T47D (cell line): ENCODE measurements at regions not wholly inside any gene's neighbourhood (a gene's known extent, or its start where the extent isn't known, plus 50 kb on each side); places are given as distances from the start of the nearest gene placed in this dataset.

Experiments used
- DNase-seq, 2 experiments: peaks; one replicate each; pipeline versions ENCODE4 v3.0.0 to v3.0.0-alpha.2; 2011 to 2012; ENCODE audit warnings: low read depth in 1 of 2, low spot score in 1 of 2
- JUND ChIP-seq: IDR thresholded peaks from 2 replicates; pipeline ENCODE4 v1.6.1; 2012; ENCODE audit warnings: low read depth
- in situ Hi-C: cut with HindIII; loops from 2 replicates; pipeline ENCODE4 v1.10.0; 2016; ENCODE audit warnings: low sequenced_read_pairs, low pct_unique_long_range_greater_than_20kb

DNA sequence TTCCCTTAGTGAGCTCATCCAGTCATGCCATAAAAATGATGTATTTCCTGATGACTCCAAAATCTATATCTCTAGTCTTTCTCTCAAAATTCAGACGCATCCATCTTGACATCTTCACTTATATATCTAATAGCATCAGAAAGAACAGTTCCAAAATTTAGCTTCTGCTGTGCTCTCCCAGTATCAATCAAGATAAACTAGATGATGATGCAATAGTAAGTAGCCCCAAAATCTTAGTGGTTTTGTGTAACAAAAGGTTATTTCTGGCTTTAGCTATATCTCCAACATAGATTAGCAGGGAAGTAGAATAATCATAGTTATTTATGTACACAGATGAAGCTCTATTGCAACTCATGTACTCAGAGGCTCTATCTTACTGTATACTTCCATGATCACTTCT lies 382.5 kb upstream of the ADGRL3 start:
- no peak for TF ChIP-seq JUND
- in situ Hi-C loops: no loop called here
- DNase-seq: no peak

DNA sequence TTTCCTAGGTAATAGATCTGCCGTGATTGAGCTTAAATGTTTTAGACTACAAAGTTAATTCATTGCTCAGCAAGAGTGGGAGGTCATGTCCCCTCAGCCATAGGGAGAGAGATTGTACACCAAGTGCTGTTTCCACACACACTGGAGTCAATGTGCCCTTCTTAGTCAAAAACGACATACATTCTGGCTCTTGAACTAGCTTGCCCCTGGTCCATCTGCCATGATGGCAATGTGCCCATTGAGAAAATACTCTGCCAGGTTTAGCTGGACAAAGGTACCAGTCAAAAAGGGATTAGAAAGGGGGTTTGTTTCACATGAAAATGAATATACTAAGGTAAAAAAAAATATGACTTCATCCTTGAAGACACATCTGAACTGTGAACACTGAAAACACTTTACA lies 377.1 kb upstream of the ADGRL3 start:
- TF ChIP-seq JUND: no peak
- DNase-seq: no peak
- in situ Hi-C loops: no loop called here

DNA sequence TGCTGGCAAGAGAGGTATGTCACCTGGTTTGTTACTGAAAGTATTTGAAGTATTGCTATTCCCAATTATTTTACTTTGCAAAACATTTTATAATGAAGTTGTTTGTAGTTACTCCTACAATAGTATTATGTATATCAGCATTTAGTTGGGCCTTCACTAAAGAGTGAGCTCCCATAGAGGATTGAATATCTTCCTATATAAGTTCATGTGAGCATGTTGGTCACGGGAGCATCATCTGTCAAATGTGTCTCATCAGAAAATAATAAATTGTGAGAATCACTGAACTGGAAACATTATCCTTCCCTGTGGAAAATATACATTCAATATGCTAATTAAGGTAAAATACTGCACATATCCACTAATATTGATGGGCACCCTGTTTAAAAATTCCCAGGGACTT lies 360.1 kb upstream of the ADGRL3 start:
- TF ChIP-seq JUND: no peak
- DNase-seq: no peak
- in situ Hi-C loops: no loop called here

DNA sequence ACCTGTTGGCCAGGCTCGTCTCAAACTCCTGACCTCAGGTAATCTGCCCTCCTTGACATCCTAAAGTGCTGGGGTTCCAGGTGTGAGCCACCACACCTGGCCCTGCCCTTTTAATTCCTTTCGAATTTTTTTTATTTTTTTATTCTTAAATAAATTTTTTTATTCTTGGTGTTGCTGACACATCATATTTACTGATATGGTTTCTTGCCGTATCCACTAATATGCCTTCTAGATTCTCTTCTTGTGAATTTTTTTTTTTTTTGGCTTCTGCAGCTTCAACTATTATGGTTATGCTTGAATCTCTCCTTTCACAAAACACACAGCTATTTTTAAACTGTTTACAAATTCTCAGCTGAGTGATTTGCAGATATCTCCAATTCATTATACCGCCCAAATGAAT lies 353.4 kb upstream of the ADGRL3 start:
- in situ Hi-C loops: no loop called here
- no peak for DNase-seq
- no peak for TF ChIP-seq JUND

DNA sequence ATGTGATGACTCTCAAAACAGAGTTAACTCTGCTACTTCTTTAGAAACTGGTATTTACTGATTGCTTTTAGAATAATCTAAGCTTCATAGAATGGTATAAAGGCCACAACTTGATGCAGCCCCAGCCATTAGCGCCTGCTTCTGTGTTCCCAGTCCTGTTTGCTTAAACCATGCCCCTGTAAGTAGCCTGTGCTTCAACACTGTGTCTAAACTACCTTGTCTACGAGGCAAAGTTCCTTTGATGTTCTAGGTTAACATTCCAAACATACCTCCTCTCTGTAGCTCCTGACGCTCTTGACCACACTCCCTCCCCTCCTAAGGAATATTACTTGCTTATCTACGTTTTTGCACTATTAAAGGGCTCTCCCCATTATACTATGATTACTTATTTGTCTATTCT lies 352.5 kb upstream of the ADGRL3 start:
- no peak for TF ChIP-seq JUND
- in situ Hi-C loops: no loop called here
- DNase-seq: no peak

DNA sequence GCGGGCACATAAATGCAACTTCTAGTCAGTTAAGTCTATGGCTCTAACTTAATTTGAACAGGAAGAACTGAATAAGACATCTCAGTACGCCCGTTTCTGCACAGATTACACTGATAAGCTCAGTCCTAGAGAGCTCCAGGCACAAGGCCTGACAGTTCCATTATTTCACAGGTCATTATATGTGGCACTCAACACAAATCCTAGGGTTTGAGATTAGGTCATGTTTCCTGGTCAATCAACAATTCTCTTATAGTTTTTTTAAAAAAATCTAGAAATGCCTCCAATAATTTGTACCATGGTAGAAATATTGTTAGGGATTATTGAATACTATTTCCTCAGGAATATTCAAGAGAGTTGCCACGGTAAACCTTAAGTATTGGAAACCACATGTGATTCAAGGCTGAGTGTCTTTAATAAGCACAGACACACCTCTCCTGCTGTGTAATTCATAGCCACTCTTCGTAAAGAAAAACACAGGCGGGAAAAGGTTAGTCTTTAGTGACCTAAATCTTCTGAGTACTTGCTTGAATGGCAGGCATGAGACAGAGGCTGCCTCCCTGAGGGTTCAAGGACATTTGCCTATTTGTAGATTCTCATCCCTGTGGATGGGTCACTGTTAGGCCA lies 342.9 kb upstream of the ADGRL3 start:
- in situ Hi-C loops: no loop called here
- DNase-seq: no peak
- no peak for TF ChIP-seq JUND

DNA sequence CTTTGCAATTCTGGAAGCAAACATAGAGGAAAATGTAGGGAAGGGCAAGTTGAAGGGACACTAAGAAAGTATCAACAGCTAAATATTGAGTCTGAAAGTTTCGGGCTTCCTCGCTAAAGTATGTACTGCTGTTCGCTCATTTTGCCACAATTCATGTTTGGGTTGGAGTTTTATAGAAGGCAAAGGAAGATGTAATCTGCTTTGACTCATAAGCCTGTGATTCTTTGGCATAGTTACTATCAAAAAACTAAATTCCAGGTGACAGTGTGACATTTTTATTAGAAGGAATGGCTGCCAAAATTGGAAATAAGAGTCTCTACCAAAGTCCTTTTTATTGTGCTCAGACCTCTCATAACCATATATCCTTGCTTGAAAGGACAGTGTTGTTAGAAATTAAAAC lies 336.7 kb upstream of the ADGRL3 start:
- TF ChIP-seq JUND: no peak
- in situ Hi-C loops: no loop called here
- no peak for DNase-seq

DNA sequence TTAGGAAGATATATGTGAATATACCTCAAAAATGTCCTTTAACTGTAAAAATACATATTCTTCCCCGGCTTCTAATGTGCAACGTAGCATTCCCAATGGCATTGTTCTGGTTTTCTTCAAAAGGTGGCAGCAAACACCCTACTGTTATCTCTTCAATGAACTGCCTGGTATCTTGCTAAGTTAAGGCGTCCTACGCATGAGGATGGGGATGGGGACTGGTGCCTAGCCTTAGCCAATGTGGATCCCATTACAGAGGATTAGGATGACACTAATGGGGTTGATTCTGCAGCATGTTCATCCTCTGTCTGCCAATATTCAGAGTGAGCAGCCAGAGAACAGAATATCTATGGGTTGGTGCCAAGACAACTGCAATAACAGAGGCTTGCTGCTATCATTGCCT lies 334.9 kb upstream of the ADGRL3 start:
- DNase-seq: peak in 1 of 2 experiments; percentile 16
- TF ChIP-seq JUND: no peak
- in situ Hi-C loops: no loop called here

DNA sequence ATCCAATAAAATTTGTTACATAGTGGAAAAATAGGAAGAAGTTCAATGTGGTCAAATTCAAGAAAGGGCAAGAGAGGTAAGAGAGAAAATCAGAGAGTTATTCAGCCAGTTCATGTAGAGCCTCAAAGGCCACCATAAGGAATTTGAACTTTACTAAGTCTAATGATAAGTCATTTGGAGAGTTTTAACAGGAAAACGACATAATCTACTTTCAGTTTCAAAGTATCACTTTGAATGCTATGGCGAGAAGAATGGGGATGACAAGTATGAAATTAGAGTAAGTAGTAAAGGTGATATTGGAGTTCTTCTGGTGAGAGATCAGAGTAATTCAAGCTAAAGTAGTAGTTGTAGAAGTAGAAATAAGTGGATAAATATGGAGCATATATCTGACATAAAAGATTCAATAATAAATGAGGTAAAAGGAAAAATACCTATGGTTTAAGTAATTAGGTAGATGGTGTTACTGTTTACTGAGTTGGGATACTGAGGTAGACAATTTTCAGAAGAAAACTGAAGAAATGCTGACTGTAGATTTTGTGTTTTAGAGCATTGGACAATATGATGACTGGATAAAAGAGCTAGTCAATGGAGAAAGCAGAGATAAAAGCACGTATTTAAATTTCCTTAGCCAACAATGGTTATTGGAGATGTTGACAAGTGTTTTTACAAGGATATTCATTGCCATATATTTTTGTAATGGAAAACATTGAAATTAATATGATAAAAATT lies 331.7 kb upstream of the ADGRL3 start:
- DNase-seq: no peak
- in situ Hi-C loops: no loop called here
- TF ChIP-seq JUND: no peak

DNA sequence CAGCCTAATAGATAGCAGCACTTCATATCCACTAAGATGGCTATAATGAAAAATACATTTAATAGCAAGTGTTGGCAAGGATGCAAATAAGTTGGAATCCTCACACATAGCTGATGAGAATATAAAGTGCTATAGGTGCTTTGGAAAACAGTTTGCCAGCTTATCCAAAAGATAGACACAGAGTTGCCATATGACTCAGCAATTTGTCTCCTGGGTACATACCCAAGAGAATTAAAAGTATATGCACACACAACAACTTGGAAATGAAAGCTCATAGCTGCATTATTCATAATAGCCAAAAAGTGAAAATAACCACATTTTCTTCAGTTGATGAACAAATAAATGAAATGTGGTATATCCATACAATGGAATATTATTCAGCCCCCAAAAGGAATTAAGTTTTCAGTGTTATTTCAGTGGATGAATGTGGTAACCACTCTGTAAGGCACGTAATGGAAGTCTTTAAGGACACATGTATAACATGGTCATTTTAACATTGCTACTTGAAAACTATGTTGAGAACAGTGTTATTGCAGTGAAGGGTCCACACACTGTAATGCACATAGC lies 320.9 kb upstream of the ADGRL3 start:
- DNase-seq: no peak
- no peak for TF ChIP-seq JUND
- in situ Hi-C loops: no loop called here

DNA sequence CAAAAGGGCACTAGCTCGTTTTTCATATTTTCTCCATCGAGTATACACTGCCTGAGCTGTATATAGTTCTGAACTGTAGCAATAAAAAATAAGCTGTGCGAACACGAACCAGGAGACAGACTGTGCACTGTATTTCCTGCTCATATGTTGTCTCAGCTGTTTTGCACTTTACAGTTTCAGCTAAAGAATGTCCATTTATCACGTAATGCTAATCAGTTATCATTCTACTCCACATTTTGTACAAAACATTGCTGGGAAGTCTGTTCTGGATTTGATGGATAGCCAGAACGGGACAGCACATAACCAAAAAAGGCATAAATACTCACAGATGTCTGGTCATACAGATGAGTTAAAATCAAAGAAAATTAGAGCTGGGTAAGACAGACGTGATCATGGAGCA lies 315.5 kb upstream of the ADGRL3 start:
- no peak for TF ChIP-seq JUND
- DNase-seq: no peak

DNA sequence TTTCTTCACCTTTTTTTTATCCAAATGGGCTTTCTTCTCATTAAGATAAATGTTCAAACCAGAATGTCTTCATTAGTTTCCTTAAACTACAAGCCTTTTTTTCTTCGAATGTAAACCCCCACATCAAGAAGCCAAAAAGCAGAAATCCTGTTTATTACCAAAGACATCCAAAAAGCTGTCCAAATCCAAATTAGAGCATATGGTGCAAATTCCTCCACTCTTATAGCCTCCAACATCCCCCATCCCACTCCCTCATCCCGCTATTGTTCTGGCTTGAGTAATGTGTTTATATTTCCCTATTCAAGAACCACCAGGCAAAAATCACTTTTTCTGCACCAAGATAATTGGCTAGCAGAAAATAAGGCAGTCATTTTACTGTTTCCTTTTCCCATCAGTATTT lies 315.1 kb upstream of the ADGRL3 start:
- in situ Hi-C loops: no loop called here
- no peak for DNase-seq

More for the DNA sequence above, 315.5 kb upstream of the ADGRL3 start:
- in situ Hi-C loops: no loop called here

DNA sequence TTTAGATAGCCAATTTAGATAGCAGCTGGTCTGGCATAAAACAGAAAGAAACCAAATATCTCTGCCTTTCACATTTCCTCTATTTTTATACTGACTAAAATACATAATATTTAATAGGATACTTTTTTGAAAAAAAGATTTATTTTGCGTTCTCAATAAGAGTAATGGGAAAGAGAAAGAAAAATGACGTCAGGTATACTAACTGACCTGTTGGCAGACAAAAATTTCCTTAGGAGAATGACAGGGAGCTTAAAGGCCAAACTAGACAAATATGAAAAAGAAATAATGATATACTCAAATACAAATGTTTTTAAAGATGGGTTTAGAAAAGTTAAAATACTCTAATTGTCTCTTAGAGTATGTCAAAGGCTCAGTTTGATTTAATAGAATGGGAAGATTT lies 309.4 kb upstream of the ADGRL3 start:
- TF ChIP-seq JUND: no peak
- DNase-seq: no peak
- in situ Hi-C loops: no loop called here

More for the DNA sequence above, 315.1 kb upstream of the ADGRL3 start:
- no peak for TF ChIP-seq JUND
